HG03039 (cell line): ENCODE measurements at regions not wholly inside any gene's neighbourhood (a gene's known extent, or its start where the extent isn't known, plus 50 kb on each side); places are given as distances from the start of the nearest gene placed in this dataset.

Experiments
- ATAC-seq: cut with Tn5 transposase; IDR thresholded peaks from one replicate; pipeline ENCODE4 v1.9.1; 2021; ENCODE audit warnings: mild to moderate bottlenecking, moderate library complexity; ENCODE audit not compliant: unreplicated experiment

DNA sequence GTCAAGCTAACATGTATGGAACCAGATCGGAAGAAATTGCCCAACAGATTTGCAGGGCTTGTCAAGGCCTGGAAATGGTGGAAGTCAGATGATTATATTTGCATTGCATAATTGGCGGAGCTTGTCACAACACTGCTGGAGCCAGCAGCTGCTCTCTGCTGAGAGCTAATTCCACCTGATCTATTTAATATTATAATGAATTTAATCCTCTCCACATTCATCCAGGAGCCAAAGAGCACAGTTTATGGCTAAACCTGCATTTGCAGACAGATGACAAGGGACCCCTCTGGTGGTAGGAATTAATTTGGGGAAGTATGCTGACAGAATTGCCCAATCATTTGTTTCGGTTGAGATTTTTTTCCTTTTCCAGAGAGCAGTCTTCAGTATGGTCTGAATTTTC, 730.2 kb downstream of the TUSC7 start:
- no peak for ATAC-seq

DNA sequence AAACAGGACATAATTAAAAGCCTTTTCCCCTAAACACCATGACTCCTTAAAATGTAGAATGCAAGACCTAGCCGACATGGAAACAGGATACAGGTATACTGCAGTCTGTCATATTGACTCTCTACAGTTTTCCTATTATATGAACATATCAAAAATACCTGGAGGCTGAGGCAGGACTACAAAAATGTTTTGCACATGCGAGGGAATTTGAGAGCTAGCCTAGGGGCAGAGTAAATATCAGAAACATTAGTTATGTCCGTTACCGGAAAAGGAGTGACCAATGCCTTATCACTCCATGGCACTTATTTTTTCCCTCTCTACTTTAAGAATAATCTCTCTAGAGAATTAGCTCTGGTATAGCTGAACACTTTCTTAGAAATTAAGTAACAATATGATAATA, 732.3 kb downstream of the TUSC7 start:
- no peak for ATAC-seq

DNA sequence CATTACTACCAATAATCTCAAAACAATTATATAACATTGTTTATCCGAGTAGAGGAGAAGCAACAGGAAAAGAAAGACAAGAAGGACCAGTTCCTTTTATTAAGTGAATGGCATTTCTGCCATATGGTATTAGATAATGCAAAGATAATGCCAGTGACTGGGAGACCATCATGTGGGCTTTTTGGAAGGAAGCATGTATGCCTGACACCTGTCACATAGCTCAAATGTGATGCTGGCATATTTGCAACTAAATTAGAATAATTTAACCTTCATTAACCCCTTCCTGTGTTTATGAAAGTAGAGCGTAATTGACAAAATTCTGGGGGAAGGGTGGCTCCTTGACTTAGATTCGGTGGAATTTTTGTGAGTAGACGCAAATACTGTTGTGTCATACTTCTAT, 733.0 kb downstream of the TUSC7 start:
- no peak for ATAC-seq

DNA sequence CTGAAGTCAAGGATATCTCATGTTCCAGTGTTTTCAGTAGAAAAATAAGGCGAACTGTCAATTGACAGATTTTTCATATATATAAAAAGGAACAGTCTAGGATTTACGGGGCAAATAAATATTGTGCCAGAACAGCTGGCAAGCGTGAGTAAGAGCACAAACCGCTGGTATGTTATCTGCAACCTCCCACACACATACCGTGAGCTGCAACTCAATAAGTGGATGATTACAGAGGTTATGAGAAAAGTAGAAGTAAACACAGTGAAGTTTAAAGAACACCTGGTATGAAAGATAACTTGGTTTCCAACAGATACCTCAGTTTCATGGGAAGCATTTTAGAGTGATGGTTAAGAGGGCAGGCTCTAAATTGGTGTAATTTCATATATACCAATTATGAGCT, 733.4 kb downstream of the TUSC7 start:
- ATAC-seq: no peak

DNA sequence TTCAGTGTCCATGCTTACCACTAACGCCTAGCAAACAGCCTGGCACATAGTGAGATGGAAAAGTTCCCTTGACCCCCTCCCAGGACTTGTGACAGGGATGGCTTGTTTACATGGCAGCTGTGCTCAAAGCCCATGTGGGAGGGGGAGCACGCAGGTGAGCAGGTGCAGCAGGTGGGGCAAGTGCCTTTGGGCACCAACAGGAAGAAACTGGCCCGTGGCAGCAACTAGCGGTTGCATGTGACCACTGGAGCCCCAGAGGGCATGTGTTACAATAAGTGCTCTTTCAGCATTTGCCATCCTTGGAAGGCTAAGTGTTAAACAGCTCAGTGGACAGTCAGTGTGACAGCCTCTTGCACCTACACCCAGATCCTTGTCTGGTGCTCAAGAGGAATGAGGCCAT, 734.6 kb downstream of the TUSC7 start:
- no peak for ATAC-seq

DNA sequence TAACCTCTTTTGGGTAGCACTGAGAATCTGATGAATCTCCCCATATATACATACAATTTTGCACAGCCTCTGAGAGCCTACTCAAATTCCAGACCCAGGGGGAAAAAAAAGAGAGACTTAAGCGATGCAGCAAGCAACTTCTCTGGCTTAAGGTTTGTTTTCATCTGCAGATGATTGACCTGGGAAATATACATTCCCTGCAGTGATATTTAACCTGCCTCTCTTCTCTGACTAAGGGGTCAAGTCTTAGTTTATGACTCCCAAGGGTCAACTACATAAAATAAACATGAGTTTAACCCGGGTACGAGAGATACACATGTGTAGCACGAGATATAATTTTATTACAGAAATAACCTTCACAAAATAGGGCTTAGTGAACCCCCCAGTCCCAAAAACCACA, 737.8 kb downstream of the TUSC7 start:
- no peak for ATAC-seq

DNA sequence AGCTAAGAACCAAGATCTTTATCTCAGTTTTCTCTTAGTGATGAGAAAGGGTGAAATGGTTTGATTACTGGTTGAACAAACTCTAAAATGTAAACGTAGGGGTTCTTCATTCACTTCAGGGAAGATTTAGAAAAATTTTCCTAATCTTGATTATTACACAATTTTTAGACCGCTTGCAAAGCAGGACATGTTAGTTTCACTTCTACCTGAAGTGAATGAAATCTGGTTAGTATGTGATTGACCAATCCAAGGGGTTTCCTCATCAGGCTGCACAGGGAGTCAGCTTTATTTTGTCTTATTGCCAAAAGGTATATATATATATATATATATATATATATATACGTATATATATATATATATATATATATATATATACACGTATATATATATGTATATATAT, 740.4 kb downstream of the TUSC7 start:
- ATAC-seq: no peak

DNA sequence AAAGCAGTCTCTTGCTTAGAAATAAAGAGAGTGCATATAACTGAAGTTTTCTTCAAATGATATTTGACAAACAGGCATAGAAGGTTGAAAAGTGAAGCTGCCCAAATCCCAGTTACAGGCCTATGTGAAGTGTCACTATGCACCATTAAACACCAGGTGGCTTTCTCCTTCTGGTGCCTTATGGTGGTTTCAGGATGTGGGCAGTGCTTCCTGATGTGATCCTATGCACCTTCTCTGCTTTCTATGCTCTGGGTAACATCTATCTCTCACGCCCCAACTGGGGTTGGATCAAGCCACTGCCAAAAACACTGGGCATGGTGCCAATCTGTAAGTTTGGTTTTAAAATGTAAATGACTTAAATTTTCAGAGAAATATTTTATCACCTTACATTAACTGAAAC, 744.7 kb downstream of the TUSC7 start:
- no peak for ATAC-seq

DNA sequence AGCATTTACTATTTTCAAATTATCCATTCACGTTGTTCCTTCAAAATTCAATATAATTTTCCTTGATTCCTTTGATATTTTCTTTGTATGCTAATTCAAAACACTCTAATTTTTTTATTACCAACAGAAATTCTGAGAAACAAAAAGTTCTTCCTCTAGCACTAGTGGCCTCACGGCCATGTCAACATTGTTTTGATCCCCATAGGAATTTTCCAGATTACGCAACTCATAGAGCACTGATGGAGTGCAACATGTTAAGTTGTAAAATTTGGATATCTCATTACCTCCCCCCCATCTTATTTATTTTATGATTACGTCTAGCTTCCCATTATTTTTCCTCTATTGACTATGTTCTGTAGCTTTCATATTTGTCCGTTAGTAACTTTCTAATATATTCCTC, 745.3 kb downstream of the TUSC7 start:
- no peak for ATAC-seq

DNA sequence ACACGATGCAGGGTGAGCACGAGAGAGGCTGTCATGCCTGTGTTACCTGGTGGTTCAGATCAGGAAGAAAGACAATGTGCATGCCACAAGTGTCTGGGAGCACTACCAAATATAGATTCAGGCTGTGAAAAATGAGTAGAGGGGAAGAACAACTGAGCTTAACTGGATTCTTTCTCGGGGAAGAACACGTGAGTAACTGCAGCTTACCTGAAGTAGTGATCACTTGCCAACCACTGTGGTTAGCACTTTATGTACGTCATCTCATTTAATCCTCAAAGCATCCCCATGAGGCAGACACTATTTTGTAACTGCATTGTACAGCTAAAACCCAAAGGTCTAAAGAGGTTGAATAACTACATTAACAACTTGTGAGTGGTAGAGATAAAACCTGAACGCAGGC, 746.2 kb downstream of the TUSC7 start:
- ATAC-seq: no peak

DNA sequence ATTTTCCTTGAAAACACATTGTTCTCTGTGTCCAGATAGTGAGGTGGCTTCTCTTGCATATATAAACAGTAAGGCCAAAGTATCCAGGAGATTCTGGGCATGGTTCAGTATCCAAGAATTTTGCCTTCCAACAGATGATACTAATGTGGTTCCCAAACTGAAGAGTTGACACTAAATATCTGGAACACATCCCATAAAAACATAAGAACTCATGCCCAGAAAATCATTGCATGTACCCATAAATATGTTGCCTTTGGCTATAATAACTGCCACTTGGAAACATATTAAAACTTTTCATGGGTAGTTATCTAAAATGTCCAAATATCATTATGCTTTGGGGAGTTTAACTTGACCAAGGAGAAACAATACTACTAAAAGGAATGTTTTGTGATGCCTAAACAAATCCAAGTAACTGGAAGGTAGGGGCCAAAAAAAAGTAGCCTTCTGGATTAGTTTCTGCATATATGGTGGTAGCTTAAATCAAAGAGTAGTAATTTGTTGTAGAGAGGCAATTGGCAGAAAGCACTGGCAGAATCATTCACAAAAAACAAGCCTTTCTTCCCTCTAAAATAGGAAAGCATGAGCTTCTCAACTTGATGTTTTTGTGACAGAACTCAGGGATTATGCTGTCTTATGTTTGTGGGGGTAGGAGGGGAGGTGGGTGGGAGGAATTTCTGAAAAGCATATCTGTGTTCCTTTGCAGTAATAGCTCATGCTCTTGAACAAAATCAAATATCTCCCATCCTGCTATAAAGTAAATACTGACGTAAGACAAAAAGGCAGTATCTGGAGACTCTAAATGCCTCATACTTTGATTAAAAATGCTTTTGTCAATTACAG, 753.9 kb downstream of the TUSC7 start:
- ATAC-seq: no peak

DNA sequence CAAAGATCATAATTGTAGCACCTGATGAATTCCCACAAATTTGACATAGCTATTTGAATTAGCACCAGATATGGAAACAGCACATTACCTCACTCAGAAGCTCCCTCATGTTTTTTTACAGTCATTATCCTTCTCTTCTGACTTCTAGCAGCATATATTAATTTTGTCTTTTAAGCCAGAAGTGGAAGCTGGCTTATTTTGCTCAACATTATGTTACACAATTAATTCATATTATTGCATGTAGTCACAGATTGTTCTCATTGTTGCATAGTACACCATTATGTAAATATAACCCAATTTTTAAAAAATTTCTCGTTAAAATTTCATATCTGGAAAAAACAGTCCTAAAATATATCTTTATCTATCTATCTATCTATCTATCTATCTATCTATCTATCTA, 762.3 kb downstream of the TUSC7 start:
- no peak for ATAC-seq

DNA sequence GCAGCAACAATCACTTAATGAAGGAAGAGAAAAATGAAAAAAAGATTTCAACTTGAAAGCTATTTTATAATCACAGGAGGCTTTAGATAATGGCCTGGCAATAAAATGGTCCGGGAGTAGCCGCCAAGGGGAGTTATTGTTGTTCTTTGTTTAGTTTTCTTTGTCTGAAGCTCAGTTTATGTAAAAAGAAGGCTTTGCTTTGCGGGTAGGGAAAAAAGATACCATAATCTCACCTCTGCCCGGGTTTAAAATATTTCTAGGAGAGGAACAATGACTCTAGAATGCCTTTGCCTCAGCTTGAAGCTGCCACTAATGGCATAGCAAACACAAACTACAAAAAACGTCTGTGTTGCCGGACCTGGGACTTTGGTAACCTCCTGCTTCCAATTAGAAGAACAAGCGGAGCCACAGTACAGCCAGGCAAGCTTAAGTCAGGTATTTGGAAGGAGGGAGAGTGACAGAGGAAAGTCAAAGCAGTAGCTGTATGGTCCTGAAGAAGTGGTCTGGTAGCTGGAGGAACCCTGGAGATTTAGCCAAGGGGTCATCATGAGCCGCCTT, 764.5 kb downstream of the TUSC7 start:
- no peak for ATAC-seq

DNA sequence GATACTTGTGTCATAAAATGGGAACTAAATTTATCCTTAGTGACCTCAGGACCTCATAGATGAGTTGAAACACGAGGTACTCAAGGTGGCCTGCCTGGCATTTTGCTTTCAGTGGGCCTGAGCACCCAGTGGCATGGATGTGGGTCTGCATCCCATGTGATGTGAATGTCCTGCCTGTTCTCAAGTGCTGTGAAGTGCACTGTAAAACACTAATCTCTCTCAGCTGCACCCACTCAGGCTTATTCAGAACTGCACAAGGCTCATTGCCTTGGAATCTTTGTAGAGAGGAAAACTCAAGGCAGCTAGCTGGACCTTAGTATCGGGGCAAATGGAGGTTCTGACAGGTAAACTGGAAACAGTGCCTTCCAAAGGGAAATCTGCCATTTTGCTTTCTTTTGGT, 767.0 kb downstream of the TUSC7 start:
- no peak for ATAC-seq

DNA sequence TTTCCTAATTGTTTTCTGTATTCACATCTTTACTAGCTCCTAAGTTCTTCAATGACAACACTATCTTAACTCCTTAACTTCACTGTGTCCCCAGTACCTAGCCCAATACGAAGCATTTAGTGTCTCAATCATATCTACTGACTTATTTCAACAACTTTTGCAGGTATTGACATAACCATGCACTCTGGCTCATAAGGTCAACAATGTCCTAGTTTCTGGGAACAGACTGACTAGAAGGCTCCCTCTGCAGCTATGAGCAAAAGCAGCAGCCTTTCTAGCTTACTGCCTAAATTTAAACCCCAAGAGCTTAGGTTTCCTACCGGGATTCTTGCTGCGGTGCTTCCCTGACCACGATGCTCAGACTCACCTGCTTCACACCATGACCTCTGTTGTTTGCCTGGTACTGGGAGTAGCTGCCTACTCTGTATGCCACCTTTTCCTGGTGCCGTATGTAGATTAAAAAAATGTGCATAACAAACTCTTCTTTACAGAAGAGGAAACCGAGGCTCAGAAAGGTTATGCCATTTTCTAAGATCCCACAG, 767.7 kb downstream of the TUSC7 start:
- no peak for ATAC-seq

DNA sequence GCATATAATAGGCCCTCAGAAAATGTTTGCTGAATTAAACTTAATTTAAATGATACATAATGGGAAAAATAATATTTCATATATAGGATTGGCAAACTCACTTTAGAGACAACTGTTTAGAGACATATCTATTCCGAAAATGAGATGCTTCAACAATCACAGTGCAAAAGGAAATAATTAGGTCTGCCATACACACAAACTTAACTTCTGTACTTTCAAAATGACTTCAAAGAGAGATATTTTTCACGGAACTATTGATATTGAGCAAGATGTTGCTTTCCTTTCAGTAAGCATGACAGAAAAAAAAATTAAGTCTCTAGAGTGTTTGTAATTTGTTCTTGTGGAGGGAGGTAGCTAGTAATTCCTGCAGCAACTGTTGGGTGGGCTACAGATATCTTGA, 769.5 kb downstream of the TUSC7 start:
- no peak for ATAC-seq

DNA sequence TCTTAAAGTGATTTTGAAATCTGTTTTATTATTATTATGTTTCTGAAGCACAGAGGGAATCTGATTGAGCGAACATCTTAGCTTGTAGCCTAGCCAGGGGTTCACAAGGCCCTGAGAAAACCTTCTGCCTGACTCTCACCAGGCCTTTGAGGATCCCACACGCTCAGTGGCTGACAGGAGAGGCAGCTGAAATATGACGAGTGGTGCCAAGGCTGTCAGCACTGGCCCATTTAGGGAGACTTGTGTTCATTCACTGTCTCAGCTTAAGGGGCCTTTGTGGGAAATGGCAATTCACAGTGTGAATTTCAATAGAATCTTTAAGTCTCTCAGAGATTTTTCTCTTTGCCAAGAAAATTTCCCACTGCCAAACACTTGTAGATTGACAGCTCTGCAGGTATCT, 770.9 kb downstream of the TUSC7 start:
- no peak for ATAC-seq

DNA sequence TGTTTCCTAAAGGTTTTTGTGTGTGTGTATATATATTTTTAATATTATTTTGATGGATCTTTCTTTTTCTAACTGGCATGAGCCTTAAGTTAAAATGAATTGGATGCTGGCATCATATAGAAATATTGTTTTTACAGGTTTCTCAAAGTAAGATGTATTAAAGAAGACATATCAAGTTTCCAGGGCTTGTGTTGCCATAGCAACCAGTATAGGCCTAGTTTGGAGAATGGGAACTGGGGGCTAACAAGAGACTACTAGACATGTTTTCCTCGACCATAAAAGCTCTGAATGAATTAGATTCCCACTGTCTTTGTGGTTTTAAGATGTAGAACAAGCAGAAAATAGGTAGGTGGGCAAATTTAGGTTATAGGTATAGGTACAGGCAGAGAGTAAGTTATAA, 771.4 kb downstream of the TUSC7 start:
- no peak for ATAC-seq

DNA sequence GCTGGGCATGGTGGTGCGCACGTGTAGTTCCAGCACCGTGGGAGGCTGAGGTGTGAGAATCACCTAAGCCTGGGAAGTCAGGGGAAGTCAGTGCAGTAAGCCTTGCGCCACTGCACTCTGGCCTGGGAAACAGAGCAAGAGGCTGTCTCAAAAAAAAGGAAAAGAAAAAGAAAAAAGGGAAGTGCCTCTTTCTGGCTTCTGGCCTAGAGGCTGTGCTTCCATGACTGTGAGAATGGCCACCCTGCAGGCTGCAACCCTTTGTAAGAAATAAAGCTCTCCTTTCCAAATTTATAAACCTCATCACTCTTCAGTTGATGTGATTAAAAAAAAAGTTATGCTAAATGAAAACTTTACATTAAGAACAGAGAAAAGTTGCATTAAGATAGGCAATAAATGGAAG, 774.3 kb downstream of the TUSC7 start:
- no peak for ATAC-seq

DNA sequence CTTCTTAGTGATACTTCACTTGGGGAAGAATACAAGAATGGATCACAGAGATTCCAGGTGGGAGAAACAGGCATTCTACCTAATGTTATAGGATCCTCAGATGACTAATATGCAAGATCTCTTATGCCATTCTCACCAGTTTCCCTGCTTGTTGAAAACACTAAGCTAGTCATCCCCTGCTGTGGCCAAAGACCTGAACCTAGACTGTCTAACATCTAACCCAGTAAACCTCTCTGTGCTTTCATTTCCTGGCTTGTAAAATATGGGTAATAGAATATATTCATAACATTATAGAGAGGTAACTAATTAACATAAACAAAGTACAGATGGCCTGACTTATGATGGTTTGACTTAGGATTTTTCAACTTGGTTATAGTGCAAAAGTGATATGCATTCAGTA, 776.3 kb downstream of the TUSC7 start:
- no peak for ATAC-seq

DNA sequence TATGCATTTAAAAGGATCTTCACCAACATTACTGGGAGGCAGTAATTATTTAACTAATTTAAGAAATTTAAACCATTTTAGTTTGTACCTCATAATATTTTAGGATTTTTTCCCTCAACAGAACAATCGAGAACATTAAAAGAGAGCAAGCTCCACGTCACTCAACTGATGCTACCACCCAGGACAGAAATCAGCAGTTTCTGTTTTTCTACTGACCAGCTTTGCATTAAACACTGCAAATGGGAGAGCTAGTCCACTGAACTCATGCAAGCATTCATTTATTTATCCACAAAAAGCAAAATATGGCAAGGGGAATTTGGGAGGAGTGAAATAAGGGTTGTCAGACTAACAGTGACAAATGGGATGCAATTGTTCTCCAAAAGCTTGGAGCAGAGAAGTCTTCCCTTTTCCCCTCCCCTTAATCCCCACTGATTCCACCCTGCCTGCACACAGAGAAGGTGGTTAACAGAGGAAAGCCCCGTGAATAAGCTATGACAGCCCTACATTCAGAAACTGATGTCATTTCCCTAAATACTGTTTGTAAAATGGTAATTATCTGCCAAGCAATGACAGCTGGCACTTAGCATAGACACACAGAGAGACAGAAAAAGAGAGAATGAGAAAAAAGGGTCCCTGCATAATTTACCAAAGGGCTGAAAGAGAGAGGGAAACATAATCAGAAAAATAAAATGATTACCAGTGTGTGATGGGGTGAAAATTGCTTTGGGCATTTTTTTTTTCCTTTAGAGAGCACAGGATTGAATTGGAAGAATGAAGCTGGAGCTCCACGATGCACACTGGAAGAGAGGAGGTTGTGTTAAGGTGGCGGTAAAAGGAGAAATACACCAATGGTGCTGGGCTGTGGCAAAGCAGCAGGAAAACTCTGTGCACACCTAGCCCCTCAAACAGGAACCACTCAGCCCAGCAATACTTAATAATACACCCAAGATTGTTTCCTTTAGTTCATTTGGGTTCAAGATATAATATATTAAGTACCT, 777.4 kb downstream of the TUSC7 start:
- ATAC-seq: no peak
